GM12872 (cell line): ENCODE measurements at regions not wholly inside any gene's neighbourhood (a gene's known extent, or its start where the extent isn't known, plus 50 kb on each side); places are given as distances from the start of the nearest gene placed in this dataset.

ENCODE experiments used
- CTCF ChIP-seq: IDR thresholded peaks from 3 replicates; pipeline ENCODE4 v1.5.1; 2011; ENCODE audit warnings: low read depth, mild to moderate bottlenecking, low read length, moderate library complexity; ENCODE audit not compliant: insufficient read depth

- no peak for TF ChIP-seq CTCF
Observed at GRCh38 chr14:101323111-101323510, 238.2 kb upstream of the DIO3 start.

GRCh38 chr14:101325319-101325718, 236.0 kb upstream of the DIO3 start:
- no peak for TF ChIP-seq CTCF

- TF ChIP-seq CTCF: no peak
Observed at GRCh38 chr14:101328412-101329028, 232.8 kb upstream of the DIO3 start.

- TF ChIP-seq CTCF: no peak
Observed at GRCh38 chr14:101330416-101331140, 230.7 kb upstream of the DIO3 start.

- no peak for TF ChIP-seq CTCF
Observed at GRCh38 chr14:101331141-101331525, 230.2 kb upstream of the DIO3 start.

- TF ChIP-seq CTCF: no peak
Observed at GRCh38 chr14:101331661-101332169, 229.6 kb upstream of the DIO3 start.

GRCh38 chr14:101332281-101332680, 229.0 kb upstream of the DIO3 start:
- no peak for TF ChIP-seq CTCF
